ACC112 (cell line): ENCODE measurements at regions not wholly inside any gene's neighbourhood (a gene's known extent, or its start where the extent isn't known, plus 50 kb on each side); places are given as distances from the start of the nearest gene placed in this dataset.
"Not testable (repeated sequence)": the region's sequence is repeated elsewhere in the genome, so short reads cannot be mapped to it uniquely, and the experiment has no call there.

Source experiments
- H2AFZ ChIP-seq: fragments of 200-600 bp; sonication (generic); one replicate; pipeline ENCODE4 v1.6.0; 2017; ENCODE audit warnings: antibody characterized with exemption, low read length; ENCODE audit not compliant: unreplicated experiment
- H3K27ac ChIP-seq: fragments of 200-600 bp; sonication (generic); 2 replicates; pipeline ENCODE4 v1.5.1; 2014; ENCODE audit warnings: low read depth, mild to moderate bottlenecking, antibody characterized with exemption, low read length, moderate library complexity
- H3K27me3 ChIP-seq: fragments of 200-600 bp; sonication (generic); 2 replicates; pipeline ENCODE4 v1.6.1; 2014; ENCODE audit warnings: mild to moderate bottlenecking, antibody characterized with exemption, low read length, moderate library complexity, mixed read lengths; ENCODE audit not compliant: insufficient read depth
- H3K36me3 ChIP-seq: fragments of 200-600 bp; sonication (generic); 2 replicates; pipeline ENCODE4 v1.6.1; 2016; ENCODE audit warnings: mild to moderate bottlenecking, antibody characterized with exemption, low read length, moderate library complexity, mixed read lengths; ENCODE audit not compliant: insufficient read depth
- H3K4me1 ChIP-seq: fragments of 200-600 bp; sonication (generic); one replicate; pipeline ENCODE4 v1.6.1; 2016; ENCODE audit warnings: low read length, mixed read lengths; ENCODE audit not compliant: insufficient read depth, unreplicated experiment, control insufficient read depth
- H3K4me3 ChIP-seq: fragments of 200-600 bp; sonication (generic); 2 replicates; pipeline ENCODE4 v1.5.1; 2014; ENCODE audit warnings: mild to moderate bottlenecking, low read depth, low read length
- H3K79me2 ChIP-seq: fragments of 200-600 bp; sonication (generic); one replicate; pipeline ENCODE4 v1.6.0; 2016; ENCODE audit warnings: low read length; ENCODE audit not compliant: control insufficient read depth, unreplicated experiment, insufficient read depth

DNA sequence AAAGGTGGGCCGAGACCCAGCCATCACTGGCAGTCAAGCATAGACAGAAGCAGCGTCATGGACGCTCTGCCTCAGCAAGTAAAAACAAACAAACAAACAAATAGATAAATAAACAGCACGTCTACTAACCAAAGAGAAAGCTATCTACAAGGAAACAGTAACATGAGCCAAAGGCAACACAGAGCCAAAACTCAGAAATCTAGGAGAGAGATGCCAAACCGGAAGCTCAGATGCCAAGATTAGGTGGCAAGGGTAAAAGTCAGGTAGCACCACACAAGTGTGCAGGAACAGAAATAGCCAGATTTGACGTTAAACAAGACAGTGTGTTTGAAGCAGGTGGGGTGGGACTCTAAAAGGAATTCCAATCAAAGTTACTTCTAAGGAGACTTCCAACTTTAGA, 448.3 kb upstream of the NFIA start:
- Histone ChIP-seq H2AFZ (no peak overlapping the region), H3K36me3 (no peaks in the 10 kb centered on the region), H3K27me3 (peaks cover 7% of the 10 kb centered on the region; the same call in 1 of the 2 replicates), H3K27ac (no peak overlapping the region), H3K79me2 (no peaks in the 10 kb centered on the region), H3K4me3 (no peak overlapping the region), H3K4me1 (no peaks in the 10 kb centered on the region)

- peaks cover 6% of the 10 kb centered on the region; the same call in 1 of the 2 replicates for H3K27me3 ChIP-seq
- H3K4me1 ChIP-seq, result no peaks in the 10 kb centered on the region
- no peak overlapping the region for H2AFZ ChIP-seq
- H3K36me3 ChIP-seq, result no peaks in the 10 kb centered on the region
- no peaks in the 10 kb centered on the region for H3K79me2 ChIP-seq
- no peak overlapping the region for H3K4me3 ChIP-seq
- no peak overlapping the region for H3K27ac ChIP-seq
These were observed 459.9 kb upstream of the NFIA start for GRCh38 chr1:60622486-60622885.

DNA sequence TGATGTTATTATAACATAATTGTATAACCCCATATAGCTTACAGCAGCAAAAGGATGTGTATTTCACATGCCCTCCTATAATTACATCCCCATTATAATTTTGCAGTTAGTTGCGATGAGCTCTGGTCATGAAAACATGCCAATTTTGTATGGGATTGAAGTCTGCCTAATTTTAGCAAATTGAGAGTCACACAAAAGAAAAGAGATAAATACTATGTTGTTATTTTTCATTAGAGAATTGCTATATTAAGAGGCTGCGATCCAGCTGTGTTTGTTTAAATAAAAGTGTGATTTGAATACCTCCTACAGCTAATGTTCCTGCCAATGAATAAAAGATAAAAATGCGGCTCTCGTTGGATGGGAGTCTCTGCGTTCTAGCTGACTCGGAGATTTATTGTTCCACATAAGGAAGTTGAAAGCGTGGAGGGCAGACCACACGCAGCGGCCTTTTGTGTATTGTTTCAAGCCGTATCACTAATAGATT, 461.0 kb upstream of the NFIA start:
- H3K4me1 ChIP-seq, result no peaks in the 10 kb centered on the region
- no peaks in the 10 kb centered on the region for H3K36me3 ChIP-seq
- H3K79me2 ChIP-seq, result no peaks in the 10 kb centered on the region
- H3K27me3 ChIP-seq, result peaks cover 4% of the 10 kb centered on the region; the same call in 1 of the 2 replicates
- peak overlapping the region; percentile 15 for H2AFZ ChIP-seq
- H3K27ac ChIP-seq, result no peak overlapping the region
- no peak overlapping the region for H3K4me3 ChIP-seq

- no peaks in the 10 kb centered on the region for H3K79me2 ChIP-seq
- no peak overlapping the region for H2AFZ ChIP-seq
- H3K36me3 ChIP-seq, result no peaks in the 10 kb centered on the region
- H3K4me1 ChIP-seq, result no peaks in the 10 kb centered on the region
- peaks cover 4% of the 10 kb centered on the region; the same call in 1 of the 2 replicates for H3K27me3 ChIP-seq
- no peak overlapping the region for H3K27ac ChIP-seq
- H3K4me3 ChIP-seq, result no peak overlapping the region
These were observed 462.3 kb upstream of the NFIA start for GRCh38 chr1:60620087-60620486.

- no peaks in the 10 kb centered on the region for H3K79me2 ChIP-seq
- H3K27me3 ChIP-seq, result peaks cover 4% of the 10 kb centered on the region; the same call in 1 of the 2 replicates
- H3K4me1 ChIP-seq, result no peaks in the 10 kb centered on the region
- H2AFZ ChIP-seq, result no peak overlapping the region
- no peaks in the 10 kb centered on the region for H3K36me3 ChIP-seq
- H3K27ac ChIP-seq, result no peak overlapping the region
- no peak overlapping the region for H3K4me3 ChIP-seq
These were observed 462.8 kb upstream of the NFIA start for GRCh38 chr1:60619581-60619980.

GRCh38 chr1:60615666-60616065, 466.7 kb upstream of the NFIA start:
- H3K4me3 ChIP-seq, result no peak overlapping the region
- H2AFZ ChIP-seq, result no peak overlapping the region
- H3K36me3 ChIP-seq, result no peaks in the 10 kb centered on the region
- no peaks in the 10 kb centered on the region for H3K79me2 ChIP-seq
- H3K4me1 ChIP-seq, result no peaks in the 10 kb centered on the region
- H3K27me3 ChIP-seq, result no peaks in the 10 kb centered on the region
- no peak overlapping the region for H3K27ac ChIP-seq

DNA sequence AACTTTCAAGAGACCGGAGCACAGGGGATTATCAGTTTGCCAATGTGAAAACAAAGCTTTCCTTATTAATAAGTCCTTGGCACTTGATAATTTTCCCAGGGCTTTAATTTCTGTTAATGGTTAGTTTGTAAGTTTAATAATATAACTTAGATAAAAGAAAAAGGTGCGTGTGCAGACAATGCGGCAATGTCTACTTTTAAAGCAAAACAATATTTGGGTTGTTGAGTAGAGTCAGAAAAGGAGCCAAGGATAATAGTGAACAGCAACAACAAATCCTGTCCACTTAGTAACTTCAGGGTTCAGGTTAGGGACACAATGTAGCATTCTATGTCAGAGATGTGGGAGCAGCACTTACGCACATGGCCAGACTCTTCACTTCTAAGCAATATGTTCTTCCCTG, 469.6 kb upstream of the NFIA start:
- no peak overlapping the region for H2AFZ ChIP-seq
- no peaks in the 10 kb centered on the region for H3K27me3 ChIP-seq
- H3K27ac ChIP-seq, result no peak overlapping the region
- no peaks in the 10 kb centered on the region for H3K4me1 ChIP-seq
- H3K79me2 ChIP-seq, result no peaks in the 10 kb centered on the region
- no peaks in the 10 kb centered on the region for H3K36me3 ChIP-seq
- H3K4me3 ChIP-seq, result no peak overlapping the region

GRCh38 chr1:60606921-60607320, 475.4 kb upstream of the NFIA start:
- not testable (repeated sequence) for H3K79me2 ChIP-seq, H2AFZ ChIP-seq, H3K4me3 ChIP-seq, H3K27ac ChIP-seq, H3K36me3 ChIP-seq, H3K4me1 ChIP-seq, H3K27me3 ChIP-seq

- Histone ChIP-seq H3K27me3 (no peaks in the 10 kb centered on the region), H3K27ac (no peak overlapping the region), H3K4me3 (no peak overlapping the region), H3K79me2 (no peaks in the 10 kb centered on the region), H2AFZ (no peak overlapping the region), H3K36me3 (no peaks in the 10 kb centered on the region), H3K4me1 (peaks cover 20% of the 10 kb centered on the region)
These were observed 481.8 kb upstream of the NFIA start for GRCh38 chr1:60600532-60600931.

DNA sequence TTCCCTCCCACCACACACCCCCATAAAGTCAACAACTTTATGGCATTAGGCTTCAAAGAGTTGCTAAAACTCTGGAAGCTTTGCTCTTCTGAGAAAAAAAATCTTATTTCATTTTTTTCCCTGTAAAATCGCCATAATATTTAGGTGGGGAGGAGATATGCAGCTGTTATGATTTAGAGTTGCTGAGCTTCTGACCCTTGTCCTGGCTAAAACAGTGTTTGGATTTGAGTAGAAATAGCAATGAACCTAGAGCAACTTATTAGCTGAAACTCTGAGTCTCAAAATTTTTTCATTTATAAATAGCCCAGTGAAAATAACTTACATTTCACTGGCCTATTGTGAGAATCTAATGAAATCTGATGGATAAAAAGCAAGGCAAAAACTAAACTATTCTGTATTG, 482.8 kb upstream of the NFIA start:
- Histone ChIP-seq H3K4me1 (peaks cover 20% of the 10 kb centered on the region), H3K36me3 (no peaks in the 10 kb centered on the region), H3K27me3 (no peaks in the 10 kb centered on the region), H3K79me2 (no peaks in the 10 kb centered on the region), H2AFZ (no peak overlapping the region), H3K27ac (no peak overlapping the region), H3K4me3 (no peak overlapping the region)

DNA sequence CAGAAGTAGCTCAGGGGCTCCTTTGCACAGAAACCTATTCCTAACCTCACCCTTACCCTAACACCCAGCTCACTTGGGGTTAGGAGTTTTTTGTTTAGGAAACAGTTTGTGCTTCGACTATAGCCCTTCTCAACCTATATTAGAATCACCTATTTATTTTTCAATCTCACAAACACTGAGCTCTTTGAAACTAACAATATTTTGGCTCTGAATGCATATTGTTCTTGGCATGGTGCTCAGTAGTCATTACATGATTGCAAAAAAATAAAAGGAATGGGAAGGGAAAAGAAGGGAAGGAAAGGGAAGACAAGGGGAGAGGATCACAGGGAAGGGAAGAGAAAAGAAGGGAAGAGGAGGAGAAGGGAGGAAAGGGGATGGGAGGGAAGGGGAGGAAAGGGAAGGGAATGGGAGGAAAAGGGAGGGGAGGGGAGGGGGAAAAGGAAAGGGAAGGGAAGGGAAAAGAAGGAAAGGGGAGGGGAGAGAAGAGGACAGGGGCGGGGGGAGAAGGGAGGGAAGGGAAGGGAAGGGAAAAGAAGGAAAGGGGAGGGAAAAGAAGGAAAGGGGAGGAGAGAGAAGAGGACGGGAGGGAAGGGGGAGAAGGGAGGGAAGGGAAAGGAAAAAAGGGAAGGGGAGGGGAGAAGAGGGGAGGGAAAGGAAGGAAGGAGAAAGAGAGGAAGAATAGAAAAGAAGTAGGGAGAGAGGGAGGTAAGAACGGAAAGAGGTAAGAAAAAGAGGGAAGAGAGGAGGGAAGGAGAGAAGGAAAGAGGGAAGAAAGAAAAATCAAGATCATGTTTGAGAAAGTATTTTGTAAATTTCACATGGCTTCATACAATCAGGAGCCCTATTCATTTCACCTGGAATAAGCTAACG, 484.1 kb upstream of the NFIA start:
- Histone ChIP-seq H3K79me2 (no peaks in the 10 kb centered on the region), H3K4me3 (no peak overlapping the region), H2AFZ (peak overlapping the region; percentile 47), H3K27me3 (no peaks in the 10 kb centered on the region), H3K36me3 (no peaks in the 10 kb centered on the region), H3K27ac (no peak overlapping the region), H3K4me1 (peaks cover 20% of the 10 kb centered on the region)
